OCI-M2 (cell line): ENCODE measurements at regions not wholly inside any gene's neighbourhood (a gene's known extent, or its start where the extent isn't known, plus 50 kb on each side); places are given as distances from the start of the nearest gene placed in this dataset.

ENCODE experiments used
- DNase-seq: peaks from one replicate; lab custom pipeline; 2025; ENCODE audit not compliant: unreplicated experiment; lab: John Stamatoyannopoulos, UW

- no peak for DNase-seq
These were observed 92.1 kb upstream of the GSE1 start for GRCh38 chr16:85520853-85521521.

- no peak for DNase-seq
These were observed 91.4 kb upstream of the GSE1 start for GRCh38 chr16:85521552-85522307.

- DNase-seq, result no peak
These were observed 90.7 kb upstream of the GSE1 start for GRCh38 chr16:85522308-85522841.

GRCh38 chr16:85522842-85523601 lies 90.1 kb upstream of the GSE1 start:
- DNase-seq, result no peak

GRCh38 chr16:85523602-85524364 lies 89.3 kb upstream of the GSE1 start:
- DNase-seq, result no peak

- DNase-seq, result no peak
These were observed 88.8 kb upstream of the GSE1 start for GRCh38 chr16:85524365-85524629.

- no peak for DNase-seq
These were observed 88.3 kb upstream of the GSE1 start for GRCh38 chr16:85524630-85525419.

GRCh38 chr16:85525420-85526184 lies 87.5 kb upstream of the GSE1 start:
- no peak for DNase-seq

GRCh38 chr16:85526185-85526974 lies 86.7 kb upstream of the GSE1 start:
- DNase-seq, result no peak

- DNase-seq, result no peak
These were observed 85.9 kb upstream of the GSE1 start for GRCh38 chr16:85527042-85527766.

GRCh38 chr16:85527767-85528297 lies 85.3 kb upstream of the GSE1 start:
- DNase-seq, result no peak

GRCh38 chr16:85528528-85529387 lies 84.4 kb upstream of the GSE1 start:
- no peak for DNase-seq

- DNase-seq, result no peak
These were observed 83.4 kb upstream of the GSE1 start for GRCh38 chr16:85529489-85530369.

GRCh38 chr16:85530370-85530739 lies 82.8 kb upstream of the GSE1 start:
- no peak for DNase-seq

GRCh38 chr16:85531516-85531915 lies 81.6 kb upstream of the GSE1 start:
- DNase-seq, result no peak

GRCh38 chr16:85532147-85532546 lies 81.0 kb upstream of the GSE1 start:
- DNase-seq, result no peak
